GM12865 (cell line): ENCODE measurements at regions not wholly inside any gene's neighbourhood (a gene's known extent, or its start where the extent isn't known, plus 50 kb on each side); places are given as distances from the start of the nearest gene placed in this dataset.

ENCODE experiments used
- DNase-seq: peaks from one replicate; pipeline ENCODE4 v3.0.0; 2010; ENCODE audit warnings: low read depth
- H3K4me3 ChIP-seq: 2 replicates; pipeline ENCODE4 v1.5.1; 2011; ENCODE audit warnings: mild to moderate bottlenecking, low read depth, low read length, control low read depth
- TF ChIP-seq, protein P1 (sequence below): IDR thresholded peaks from 2 replicates; pipeline ENCODE4 v1.5.1; 2011; ENCODE audit warnings: low read length, control low read depth, low read depth, inconsistent platforms; ENCODE audit not compliant: insufficient read depth; ENCODE audit errors: missing control alignments

GRCh38 chr22:27204817-27205216, 547.4 kb downstream of the MIAT start:
- no peak overlapping the region for H3K4me3 ChIP-seq
- TF ChIP-seq, protein P1, sequence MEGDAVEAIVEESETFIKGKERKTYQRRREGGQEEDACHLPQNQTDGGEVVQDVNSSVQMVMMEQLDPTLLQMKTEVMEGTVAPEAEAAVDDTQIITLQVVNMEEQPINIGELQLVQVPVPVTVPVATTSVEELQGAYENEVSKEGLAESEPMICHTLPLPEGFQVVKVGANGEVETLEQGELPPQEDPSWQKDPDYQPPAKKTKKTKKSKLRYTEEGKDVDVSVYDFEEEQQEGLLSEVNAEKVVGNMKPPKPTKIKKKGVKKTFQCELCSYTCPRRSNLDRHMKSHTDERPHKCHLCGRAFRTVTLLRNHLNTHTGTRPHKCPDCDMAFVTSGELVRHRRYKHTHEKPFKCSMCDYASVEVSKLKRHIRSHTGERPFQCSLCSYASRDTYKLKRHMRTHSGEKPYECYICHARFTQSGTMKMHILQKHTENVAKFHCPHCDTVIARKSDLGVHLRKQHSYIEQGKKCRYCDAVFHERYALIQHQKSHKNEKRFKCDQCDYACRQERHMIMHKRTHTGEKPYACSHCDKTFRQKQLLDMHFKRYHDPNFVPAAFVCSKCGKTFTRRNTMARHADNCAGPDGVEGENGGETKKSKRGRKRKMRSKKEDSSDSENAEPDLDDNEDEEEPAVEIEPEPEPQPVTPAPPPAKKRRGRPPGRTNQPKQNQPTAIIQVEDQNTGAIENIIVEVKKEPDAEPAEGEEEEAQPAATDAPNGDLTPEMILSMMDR, result no peak
- no peak for DNase-seq

GRCh38 chr22:27205492-27206373, 548.3 kb downstream of the MIAT start:
- H3K4me3 ChIP-seq, result no peak overlapping the region
- TF ChIP-seq, protein P1, result no peak
- no peak for DNase-seq

- no peak for DNase-seq
- TF ChIP-seq, protein P1, result no peak
- H3K4me3 ChIP-seq, result no peak overlapping the region
Observed at GRCh38 chr22:27206374-27207133, 549.2 kb downstream of the MIAT start.

DNA sequence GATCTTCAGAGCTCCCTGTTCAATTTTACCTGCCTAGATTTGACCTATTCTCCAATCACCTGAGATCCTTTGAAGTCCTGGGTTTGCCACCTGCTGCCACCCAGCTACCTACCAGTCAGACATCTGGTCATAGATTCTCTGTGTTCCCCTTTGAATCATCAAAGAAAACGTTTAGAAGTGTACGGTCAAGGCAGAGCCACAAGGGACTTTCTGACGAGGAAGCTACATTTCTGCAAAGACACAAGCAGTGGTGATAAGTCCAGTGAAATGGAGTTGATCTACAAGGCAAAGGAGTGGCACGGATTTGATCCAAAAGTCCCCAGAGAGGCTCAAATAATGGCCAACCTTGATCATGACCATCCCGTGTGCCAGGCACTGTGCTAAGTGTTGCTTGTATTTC, 549.9 kb downstream of the MIAT start:
- no peak for DNase-seq
- TF ChIP-seq, protein P1, result no peak
- H3K4me3 ChIP-seq, result no peak overlapping the region

DNA sequence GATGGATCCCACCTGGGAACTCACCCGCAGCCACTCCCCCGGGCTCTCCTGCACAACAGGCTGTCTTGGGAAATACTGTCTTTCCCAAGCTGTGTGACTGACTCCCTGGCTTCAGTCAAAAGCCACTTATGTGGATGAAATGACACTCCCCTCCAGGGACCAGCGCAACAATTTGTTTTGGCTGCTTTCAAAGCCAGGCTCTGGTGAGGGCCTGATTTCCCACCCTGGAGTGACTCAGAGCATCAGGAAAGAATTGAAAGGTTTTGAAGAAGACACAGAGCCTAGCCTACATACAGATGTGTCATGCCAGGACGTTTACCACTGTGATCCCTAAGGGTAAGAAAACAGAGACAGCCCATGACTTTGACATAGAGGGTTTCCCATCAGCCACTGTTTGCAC, 550.5 kb downstream of the MIAT start:
- DNase-seq, result no peak
- H3K4me3 ChIP-seq, result no peak overlapping the region
- TF ChIP-seq, protein P1, result no peak

DNA sequence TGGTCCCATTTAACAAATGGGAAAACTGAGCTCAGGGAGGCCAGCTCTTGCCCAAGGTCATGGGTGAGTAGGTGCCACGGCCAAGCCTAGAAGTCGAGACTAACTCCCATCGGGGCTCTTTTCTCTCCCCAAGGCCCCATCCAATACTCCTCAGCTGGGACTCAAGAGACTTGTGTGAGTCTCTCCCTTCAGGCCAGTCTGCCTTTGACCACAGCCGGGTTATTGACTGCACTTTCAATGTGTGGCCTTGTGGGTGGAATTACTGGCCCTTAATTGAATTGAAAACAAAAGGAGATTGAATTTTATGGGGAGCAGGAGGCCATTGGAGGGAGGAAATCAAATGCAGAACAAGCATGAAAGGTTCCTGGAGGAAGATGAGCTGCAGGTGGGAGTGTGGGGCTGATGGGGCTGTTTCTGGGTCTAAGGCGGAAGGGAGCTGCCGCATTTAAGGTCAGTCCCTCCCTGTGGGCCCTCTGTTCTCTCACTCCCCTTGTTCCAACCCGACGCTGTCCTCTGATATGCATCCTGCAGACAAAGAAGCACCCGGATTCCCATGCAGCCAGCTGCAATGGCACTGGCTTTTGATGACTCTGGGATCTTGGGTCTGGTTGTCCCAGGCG, 552.8 kb downstream of the MIAT start:
- DNase-seq, result no peak
- H3K4me3 ChIP-seq, result no peak overlapping the region
- TF ChIP-seq, protein P1, result no peak
